Retinal pigment epithelial cell (primary cell): ENCODE measurements at regions not wholly inside any gene's neighbourhood (a gene's known extent, or its start where the extent isn't known, plus 50 kb on each side); places are given as distances from the start of the nearest gene placed in this dataset.

ENCODE experiments used
- DNase-seq: peaks from one replicate; pipeline ENCODE4 v3.0.0-alpha.2; 2010; ENCODE audit warnings: low read depth
- H3K4me3 ChIP-seq: 2 replicates; pipeline ENCODE4 v1.5.1; 2011; ENCODE audit warnings: mild to moderate bottlenecking, low read length, control low read depth, moderate library complexity
- CTCF ChIP-seq: conservative IDR thresholded peaks from 2 replicates; pipeline ENCODE4 v1.5.1; 2011; ENCODE audit warnings: low read depth, low read length, control low read depth, inconsistent platforms

GRCh38 chr7:124308384-124308783, 275.5 kb upstream of the TMEM229A start:
- H3K4me3 ChIP-seq = no peak overlapping the region
- no peak for TF ChIP-seq CTCF
- no peak for DNase-seq

- TF ChIP-seq CTCF = no peak
- no peak for DNase-seq
- no peak overlapping the region for H3K4me3 ChIP-seq
Measured at GRCh38 chr7:124295289-124295688, 262.4 kb upstream of the TMEM229A start.

- no peak overlapping the region for H3K4me3 ChIP-seq
- no peak for DNase-seq
- TF ChIP-seq CTCF = no peak
Measured at GRCh38 chr7:124284937-124285336, 252.1 kb upstream of the TMEM229A start.

- no peak overlapping the region for H3K4me3 ChIP-seq
- no peak for DNase-seq
- peak; percentile 65 for TF ChIP-seq CTCF
Measured at GRCh38 chr7:124276005-124276622, 243.2 kb upstream of the TMEM229A start.

GRCh38 chr7:124275411-124275810, 242.5 kb upstream of the TMEM229A start:
- no peak overlapping the region for H3K4me3 ChIP-seq
- no peak for TF ChIP-seq CTCF
- no peak for DNase-seq

- no peak for TF ChIP-seq CTCF
- DNase-seq = no peak
- H3K4me3 ChIP-seq = no peak overlapping the region
Measured at GRCh38 chr7:124269774-124270173, 236.9 kb upstream of the TMEM229A start.

- no peak overlapping the region for H3K4me3 ChIP-seq
- TF ChIP-seq CTCF = no peak
- DNase-seq = no peak
Measured at GRCh38 chr7:124267154-124267553, 234.3 kb upstream of the TMEM229A start.
